T-helper 9 cell (primary cell): ENCODE measurements at regions not wholly inside any gene's neighbourhood (a gene's known extent, or its start where the extent isn't known, plus 50 kb on each side); places are given as distances from the start of the nearest gene placed in this dataset.

Experiments used
- DNase-seq: peaks from one replicate; pipeline ENCODE4 v3.0.0-alpha.2; 2020

GRCh38 chr6:18675881-18676280, 288.7 kb downstream of the RNF144B start:
- no peak for DNase-seq

DNA sequence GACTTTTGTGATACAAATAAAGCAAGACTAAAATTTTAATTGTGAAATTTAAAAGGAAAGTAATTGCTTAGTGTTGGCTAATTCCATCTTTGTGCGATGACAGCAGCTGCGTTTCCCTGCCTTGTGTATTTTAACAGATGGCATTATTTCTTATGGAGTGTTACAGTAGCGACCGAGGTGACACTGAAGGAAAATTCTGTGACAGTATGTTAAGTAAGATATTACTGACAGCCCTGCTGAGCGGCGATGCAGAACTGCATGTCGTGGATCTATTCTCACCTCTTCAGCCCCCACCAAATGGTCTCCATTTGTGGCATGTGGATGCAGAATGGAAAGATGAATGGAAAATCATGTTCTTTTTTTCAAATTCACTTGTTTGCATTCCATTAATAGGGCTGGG, 289.4 kb downstream of the RNF144B start:
- DNase-seq, result no peak

GRCh38 chr6:18680842-18681241, 293.7 kb downstream of the RNF144B start:
- DNase-seq, result no peak

- DNase-seq, result no peak
Measured at GRCh38 chr6:18681832-18682503, 294.8 kb downstream of the RNF144B start.

DNA sequence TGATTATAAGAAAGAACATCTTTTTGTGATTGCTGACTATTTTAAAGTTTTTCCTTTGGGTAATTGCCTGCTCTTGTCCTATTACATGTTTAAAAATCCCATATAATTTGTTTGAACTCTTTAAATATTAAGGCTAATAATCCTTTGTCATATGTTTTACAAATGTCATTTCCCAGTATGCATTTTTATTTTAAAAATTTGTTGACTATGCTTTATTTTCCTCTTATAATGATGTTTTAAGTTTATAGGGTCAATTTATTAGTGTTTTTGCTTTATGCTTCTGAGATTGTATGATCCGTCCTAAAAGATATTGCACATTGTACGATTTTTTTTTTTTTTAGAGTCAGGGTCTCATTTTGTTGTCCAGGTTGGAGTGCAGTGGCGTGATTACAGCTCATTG, 297.2 kb downstream of the RNF144B start:
- no peak for DNase-seq

DNA sequence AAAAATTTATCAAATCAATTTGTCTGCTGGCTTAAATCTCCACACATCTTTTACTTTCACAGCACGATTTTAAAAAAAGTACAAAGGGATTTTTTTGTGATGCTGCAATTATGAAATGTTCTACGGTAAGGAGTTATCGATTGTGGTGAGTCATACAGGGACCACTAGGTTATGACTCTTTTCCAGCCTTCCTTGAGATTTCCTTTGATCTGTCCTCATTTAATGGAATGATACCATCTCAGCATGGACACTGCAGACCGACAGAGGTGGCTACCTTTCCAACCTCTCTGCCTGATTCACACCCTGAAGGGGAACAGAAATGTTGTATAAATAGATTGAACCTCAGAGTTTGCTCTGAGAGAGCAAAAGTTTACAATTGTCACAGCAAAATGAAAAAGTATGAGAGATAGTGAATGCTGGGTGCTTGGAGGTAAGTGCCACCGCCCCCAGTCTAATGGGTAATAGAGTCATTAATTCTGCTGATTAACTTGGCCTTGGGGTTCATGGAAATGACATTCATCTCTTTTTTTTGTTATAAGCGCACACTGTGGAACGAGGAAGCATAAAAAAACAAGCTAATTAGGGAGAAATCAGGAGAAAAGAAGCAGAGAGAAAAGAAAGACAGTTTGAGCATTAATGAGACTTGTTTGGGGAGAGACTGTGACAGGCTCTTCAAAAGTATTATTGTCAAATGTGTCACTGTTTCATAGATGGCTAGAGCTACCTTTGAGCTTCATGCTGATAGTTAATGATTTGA, 306.0 kb downstream of the RNF144B start:
- no peak for DNase-seq

DNA sequence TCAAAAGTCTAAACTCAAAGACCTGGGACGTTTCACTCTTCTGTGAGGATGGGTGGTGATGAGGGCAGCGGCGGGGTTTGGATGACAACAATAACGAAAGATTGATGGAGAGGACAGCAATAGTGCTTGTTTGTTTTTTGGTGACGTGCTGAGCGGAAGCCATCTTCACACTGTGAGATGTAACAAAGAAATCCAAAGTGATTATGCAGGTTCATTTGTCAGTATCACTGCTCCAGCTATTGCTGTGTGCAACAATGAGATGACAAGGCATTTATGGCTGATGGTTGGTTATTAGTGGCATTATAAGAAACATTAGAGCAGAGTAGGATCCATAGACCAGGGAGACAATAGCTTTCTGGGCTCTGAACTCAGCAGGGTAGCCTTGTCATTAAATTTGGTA, 306.7 kb downstream of the RNF144B start:
- no peak for DNase-seq

DNA sequence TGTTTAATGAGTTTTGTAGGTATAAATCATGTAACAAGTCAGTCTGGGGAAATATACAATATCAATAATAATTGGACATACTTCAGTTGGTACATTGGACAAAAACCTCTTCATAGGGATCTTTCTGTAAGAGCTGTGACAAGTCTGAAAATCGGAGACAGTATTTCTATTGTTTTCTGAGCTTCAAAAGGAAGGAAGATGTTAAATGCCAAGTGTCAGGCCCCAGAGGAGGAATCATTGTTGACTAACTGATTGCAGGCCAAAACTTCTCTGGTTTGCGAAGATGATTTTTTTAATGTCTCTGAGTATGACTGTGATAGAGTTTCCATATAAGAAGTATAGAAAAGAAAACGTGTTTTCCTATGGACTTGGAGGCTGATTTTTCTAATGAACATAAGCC, 316.4 kb downstream of the RNF144B start:
- DNase-seq, result no peak

DNA sequence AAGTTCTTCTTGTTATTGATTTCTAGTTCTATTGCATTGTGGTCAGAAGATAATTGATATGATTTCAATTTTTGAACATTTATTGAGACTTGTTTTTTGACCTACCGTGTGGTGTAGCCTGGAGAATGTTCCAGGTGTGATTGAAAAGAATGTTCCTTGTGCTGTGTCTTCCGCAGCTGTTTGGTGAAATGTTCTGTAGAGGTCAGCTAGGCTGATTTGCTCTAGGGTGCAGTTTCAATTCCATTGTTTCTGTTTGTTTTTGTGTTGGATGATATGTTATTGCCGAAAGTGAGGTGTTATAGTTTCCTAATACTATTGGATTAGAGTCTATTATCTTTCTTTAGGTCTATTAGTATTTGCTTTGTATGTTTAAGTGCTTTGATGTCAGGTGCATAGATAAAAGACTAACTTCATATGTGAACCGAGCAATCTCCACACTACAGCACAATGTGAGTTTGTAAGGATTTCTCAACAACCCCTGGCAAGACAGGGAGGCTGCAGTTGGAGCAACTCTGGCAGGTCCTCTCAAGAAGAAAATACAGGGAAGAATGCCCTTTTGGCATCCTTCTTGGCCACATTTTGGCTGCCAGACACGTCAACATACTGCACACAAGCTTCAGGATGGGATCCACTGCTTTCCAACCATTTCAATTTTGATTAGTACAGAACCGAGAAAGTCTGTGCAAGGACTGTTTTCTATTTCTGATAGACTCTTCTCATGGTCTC, 320.7 kb downstream of the RNF144B start:
- no peak for DNase-seq

- DNase-seq, result no peak
Measured at GRCh38 chr6:18712595-18712994, 325.4 kb downstream of the RNF144B start.

DNA sequence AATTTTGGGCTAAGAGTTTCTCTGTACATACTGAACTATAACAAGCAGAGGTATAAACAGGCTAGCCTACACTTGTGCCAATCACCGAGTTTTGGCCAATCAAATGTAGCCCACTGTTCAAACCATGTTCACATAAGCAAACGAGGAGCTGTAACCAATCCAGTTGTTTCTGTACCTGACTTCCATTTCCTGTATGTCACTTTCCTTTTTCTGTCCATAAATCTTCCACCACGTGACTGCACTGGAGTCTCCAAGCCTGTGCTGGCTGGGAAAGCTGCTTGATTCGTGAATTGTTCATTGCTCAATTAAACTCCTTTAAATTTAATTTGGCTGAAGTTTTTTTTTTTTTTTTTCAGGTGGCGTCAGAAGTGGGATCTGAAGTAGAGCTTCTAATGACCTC, 332.9 kb downstream of the RNF144B start:
- no peak for DNase-seq

DNA sequence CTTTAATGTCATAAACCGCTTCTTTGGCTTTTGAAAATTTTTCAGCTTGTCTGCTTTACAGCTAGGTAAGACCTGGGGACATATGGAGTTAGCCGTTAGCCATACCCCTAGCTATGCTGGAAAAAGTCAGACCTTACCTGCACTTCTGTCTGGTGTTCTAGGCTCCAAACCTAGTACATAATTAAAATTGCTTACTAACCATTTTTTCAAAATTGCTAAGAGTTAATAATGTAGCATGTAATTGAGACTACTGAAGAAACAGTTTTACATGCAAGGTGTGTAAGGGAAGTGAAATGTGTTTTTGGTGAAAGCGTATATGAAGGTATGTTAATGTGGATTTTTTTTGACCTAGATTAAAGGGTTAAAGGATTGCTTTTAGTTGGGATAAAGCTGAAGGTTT, 336.9 kb downstream of the RNF144B start:
- DNase-seq, result no peak

- no peak for DNase-seq
Measured at GRCh38 chr6:18725449-18725848, 338.3 kb downstream of the RNF144B start.

GRCh38 chr6:18733921-18734550, 346.9 kb downstream of the RNF144B start:
- no peak for DNase-seq

DNA sequence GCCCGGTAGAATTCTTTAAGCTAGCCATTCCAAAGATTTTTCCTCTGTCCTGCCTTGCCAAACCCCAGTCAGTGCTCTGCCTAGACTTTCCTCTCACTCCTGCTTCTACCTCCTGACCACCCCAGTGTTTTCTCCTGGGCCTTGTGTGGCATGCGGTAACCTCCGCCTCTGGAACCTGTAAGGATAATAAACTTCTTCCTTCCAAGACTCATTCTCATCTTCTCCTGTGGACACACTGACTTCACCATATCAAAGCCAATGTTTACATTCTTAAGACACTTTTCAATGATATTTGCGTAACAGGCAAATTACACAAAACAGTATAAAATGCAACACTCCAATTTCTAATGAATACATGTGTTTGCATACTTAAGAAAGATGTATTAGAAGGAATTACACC, 354.6 kb downstream of the RNF144B start:
- no peak for DNase-seq

GRCh38 chr6:18742406-18742805, 355.3 kb downstream of the RNF144B start:
- DNase-seq, result no peak

DNA sequence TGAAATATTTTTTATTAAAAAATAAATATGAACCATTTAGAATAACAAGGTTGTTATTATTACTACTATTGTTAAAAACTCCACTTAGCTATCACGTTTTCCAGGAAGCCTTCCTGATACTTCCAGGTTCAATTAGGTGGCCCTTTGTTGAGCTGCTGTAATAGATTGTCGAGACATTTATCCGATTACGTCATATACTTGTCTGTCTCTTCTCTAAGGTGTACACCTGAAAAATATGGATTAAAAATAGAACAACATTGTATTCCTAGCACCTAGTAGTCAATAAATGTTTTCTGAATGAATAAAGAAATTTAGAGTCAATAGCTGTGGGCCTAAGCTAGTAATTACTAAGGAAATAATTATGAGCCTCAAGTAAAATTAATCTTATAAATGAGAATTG, 359.6 kb downstream of the RNF144B start:
- DNase-seq, result no peak

- DNase-seq, result no peak
Measured at GRCh38 chr6:18748314-18748713, 361.2 kb downstream of the RNF144B start.

GRCh38 chr6:18752278-18753068, 365.3 kb downstream of the RNF144B start:
- no peak for DNase-seq

GRCh38 chr6:18753076-18753475, 365.9 kb downstream of the RNF144B start:
- DNase-seq, result no peak

GRCh38 chr6:18763086-18763485, 375.9 kb downstream of the RNF144B start:
- no peak for DNase-seq

DNA sequence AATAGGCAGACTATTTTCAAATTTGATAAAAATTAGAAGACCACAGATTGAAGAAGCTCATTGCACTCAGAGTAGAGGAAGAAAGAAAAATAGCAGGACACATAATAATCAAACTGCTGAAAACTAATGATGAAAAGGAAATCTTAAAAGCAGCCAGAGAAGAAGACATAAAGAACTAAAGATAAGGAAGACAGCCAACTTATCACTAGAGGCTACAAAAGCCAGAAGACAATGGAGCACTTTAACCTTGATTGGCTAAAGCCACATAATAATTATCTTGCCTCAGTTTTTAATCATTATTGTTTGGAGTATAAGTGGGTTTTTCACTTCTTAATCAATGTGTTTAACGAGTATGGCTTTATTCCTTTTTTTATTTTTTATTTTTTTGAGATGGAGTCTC, 397.6 kb downstream of the RNF144B start:
- DNase-seq, result no peak
